ENCODE measurements at regions not wholly inside any gene's neighbourhood (a gene's known extent, or its start where the extent isn't known, plus 50 kb on each side); places are given as distances from the start of the nearest gene placed in this dataset.

- no peaks in the 10 kb centered on the region for H3K9me3 ChIP-seq (ENCODE audit: insufficient read depth, low read length)
- H3K9ac ChIP-seq (ENCODE audit: low read length), result no peak overlapping the region
- no peaks in the 10 kb centered on the region for H3K79me2 ChIP-seq (ENCODE audit: insufficient read depth, low read length)
- no peak overlapping the region for H3K4me2 ChIP-seq (ENCODE audit: low read depth, low read length, poor library complexity, severe bottlenecking)
- no peaks in the 10 kb centered on the region for H4K20me1 ChIP-seq (ENCODE audit: low read depth, low read length)
- no peaks in the 10 kb centered on the region for H3F3A ChIP-seq (ENCODE audit: insufficient read depth)
- H2AFZ ChIP-seq (ENCODE audit: low read depth, low read length, severe bottlenecking), result no peak overlapping the region
- H3K27me3 ChIP-seq (ENCODE audit: low read length), result no peaks in the 10 kb centered on the region
- H3K9me2 ChIP-seq (replicated peaks; ENCODE audit: insufficient read depth, low read length), result no peaks in the 10 kb centered on the region
- H3K4me3 ChIP-seq (ENCODE audit: insufficient read depth, low read length, poor library complexity, severe bottlenecking), result no peak overlapping the region
- no peak overlapping the region for H3K27ac ChIP-seq (ENCODE audit: low read depth, low read length)
- no peaks in the 10 kb centered on the region for H3K36me3 ChIP-seq (ENCODE audit: low read length)
- TF ChIP-seq EZH2phosphoT487 (conservative IDR thresholded peaks at IDR 0.05; ENCODE audit: low read length) (no peak), CTCF (IDR thresholded peaks at IDR 0.05; ENCODE audit: insufficient read depth, low read length, poor library complexity, severe bottlenecking) (no peak)
Observed at GRCh38 chr7:106812027-106812643, 52.9 kb upstream of the PIK3CG start.

GRCh38 chr7:106813705-106814305 is 51.3 kb upstream of the PIK3CG start:
- Histone ChIP-seq H3K9me2 (replicated peaks; ENCODE audit: insufficient read depth, low read length) (no peaks in the 10 kb centered on the region), H3K4me3 (ENCODE audit: insufficient read depth, low read length, poor library complexity, severe bottlenecking) (no peak overlapping the region), H3K9me3 (ENCODE audit: insufficient read depth, low read length) (no peaks in the 10 kb centered on the region), H3F3A (ENCODE audit: insufficient read depth) (no peaks in the 10 kb centered on the region), H4K20me1 (ENCODE audit: low read depth, low read length) (no peaks in the 10 kb centered on the region), H3K9ac (ENCODE audit: low read length) (no peak overlapping the region), H2AFZ (ENCODE audit: low read depth, low read length, severe bottlenecking) (no peak overlapping the region), H3K36me3 (ENCODE audit: low read length) (no peaks in the 10 kb centered on the region), H3K27me3 (ENCODE audit: low read length) (no peaks in the 10 kb centered on the region), H3K4me2 (ENCODE audit: low read depth, low read length, poor library complexity, severe bottlenecking) (no peak overlapping the region), H3K79me2 (ENCODE audit: insufficient read depth, low read length) (no peaks in the 10 kb centered on the region), H3K27ac (ENCODE audit: low read depth, low read length) (no peak overlapping the region)
- TF ChIP-seq CTCF (IDR thresholded peaks at IDR 0.05; ENCODE audit: insufficient read depth, low read length, poor library complexity, severe bottlenecking) (no peak), EZH2phosphoT487 (conservative IDR thresholded peaks at IDR 0.05; ENCODE audit: low read length) (no peak)

DNA sequence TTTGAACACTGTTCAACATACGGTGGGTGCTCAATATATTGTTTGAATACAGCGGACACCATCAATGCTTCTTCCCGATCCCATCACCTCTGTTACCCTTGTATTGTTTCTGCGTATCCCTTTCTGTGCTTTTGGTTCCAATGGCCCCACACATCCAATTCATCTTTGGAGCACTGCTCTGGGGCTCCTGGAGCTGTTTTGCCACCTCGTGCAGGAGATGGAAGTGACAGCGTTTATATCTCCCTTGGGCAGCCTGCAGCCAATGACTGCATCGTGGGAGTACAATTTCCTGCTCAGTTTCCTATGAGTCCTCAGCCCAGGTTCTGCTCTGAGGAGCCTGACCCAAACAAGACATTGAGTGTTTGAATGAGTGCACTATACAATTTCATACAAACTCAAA is 50.2 kb upstream of the PIK3CG start:
- H3K9me3 ChIP-seq (ENCODE audit: insufficient read depth, low read length), result no peaks in the 10 kb centered on the region
- H3K36me3 ChIP-seq (ENCODE audit: low read length), result no peaks in the 10 kb centered on the region
- H3K9me2 ChIP-seq (replicated peaks; ENCODE audit: insufficient read depth, low read length), result no peaks in the 10 kb centered on the region
- no peaks in the 10 kb centered on the region for H3F3A ChIP-seq (ENCODE audit: insufficient read depth)
- no peak overlapping the region for H3K27ac ChIP-seq (ENCODE audit: low read depth, low read length)
- no peak overlapping the region for H3K4me3 ChIP-seq (ENCODE audit: insufficient read depth, low read length, poor library complexity, severe bottlenecking)
- H3K9ac ChIP-seq (ENCODE audit: low read length), result no peak overlapping the region
- no peak overlapping the region for H2AFZ ChIP-seq (ENCODE audit: low read depth, low read length, severe bottlenecking)
- TF ChIP-seq EZH2phosphoT487 (conservative IDR thresholded peaks at IDR 0.05; ENCODE audit: low read length) (no peak), CTCF (IDR thresholded peaks at IDR 0.05; ENCODE audit: insufficient read depth, low read length, poor library complexity, severe bottlenecking) (no peak)
- H3K27me3 ChIP-seq (ENCODE audit: low read length), result no peaks in the 10 kb centered on the region
- H3K4me2 ChIP-seq (ENCODE audit: low read depth, low read length, poor library complexity, severe bottlenecking), result no peak overlapping the region
- no peaks in the 10 kb centered on the region for H4K20me1 ChIP-seq (ENCODE audit: low read depth, low read length)
- no peaks in the 10 kb centered on the region for H3K79me2 ChIP-seq (ENCODE audit: insufficient read depth, low read length)
